ENCODE measurements at regions not wholly inside any gene's neighbourhood (a gene's known extent, or its start where the extent isn't known, plus 50 kb on each side); places are given as distances from the start of the nearest gene placed in this dataset.
"Not testable (repeated sequence)": the region's sequence is repeated elsewhere in the genome, so short reads cannot be mapped to it uniquely, and the experiment has no call there.

GRCh38 chr13:103614761-103615160 lies 548.5 kb upstream of the SLC10A2 start:
- no peak for TF ChIP-seq CTCF (IDR thresholded peaks at IDR 0.05)
- DNase-seq = no peak
- Histone ChIP-seq H3K27ac (no peak overlapping the region), H3K27me3 (no peaks in the 10 kb centered on the region), H3K36me3 (no peaks in the 10 kb centered on the region), H3K4me1 (no peaks in the 10 kb centered on the region), H3K9me3 (no peaks in the 10 kb centered on the region), H3K4me3 (no peak overlapping the region)
- intact Hi-C loops (cut with DNase I; ENCODE audit: low total_unique reads) = no loop called here

GRCh38 chr13:103607995-103608394 lies 541.8 kb upstream of the SLC10A2 start:
- no peak for TF ChIP-seq CTCF (IDR thresholded peaks at IDR 0.05)
- Histone ChIP-seq H3K4me3 (no peak overlapping the region), H3K27ac (no peak overlapping the region), H3K4me1 (no peaks in the 10 kb centered on the region), H3K27me3 (no peaks in the 10 kb centered on the region), H3K9me3 (no peaks in the 10 kb centered on the region), H3K36me3 (no peaks in the 10 kb centered on the region)
- intact Hi-C loops (cut with DNase I; ENCODE audit: low total_unique reads) = no loop called here
- DNase-seq = no peak

- no peak for DNase-seq
- intact Hi-C loops (cut with DNase I; ENCODE audit: low total_unique reads) = no loop called here
- H3K27me3 ChIP-seq = no peaks in the 10 kb centered on the region
- H3K9me3 ChIP-seq = no peaks in the 10 kb centered on the region
- H3K4me3 ChIP-seq = no peak overlapping the region
- no peaks in the 10 kb centered on the region for H3K4me1 ChIP-seq
- no peak overlapping the region for H3K27ac ChIP-seq
- TF ChIP-seq CTCF (IDR thresholded peaks at IDR 0.05) = no peak
- no peaks in the 10 kb centered on the region for H3K36me3 ChIP-seq
These were observed 539.5 kb upstream of the SLC10A2 start for GRCh38 chr13:103605546-103606326.

- H3K4me1 ChIP-seq; H3K27ac ChIP-seq; DNase-seq; H3K36me3 ChIP-seq; H3K4me3 ChIP-seq; H3K27me3 ChIP-seq; intact Hi-C loops (cut with DNase I; ENCODE audit: low total_unique reads); H3K9me3 ChIP-seq: not testable (repeated sequence)
These were observed 533.7 kb upstream of the SLC10A2 start for GRCh38 chr13:103599870-103600269.

- no peaks in the 10 kb centered on the region for H3K27me3 ChIP-seq
- H3K27ac ChIP-seq = no peak overlapping the region
- no peaks in the 10 kb centered on the region for H3K4me1 ChIP-seq
- TF ChIP-seq CTCF (IDR thresholded peaks at IDR 0.05) = no peak
- H3K36me3 ChIP-seq = no peaks in the 10 kb centered on the region
- intact Hi-C loops (cut with DNase I; ENCODE audit: low total_unique reads) = no loop called here
- H3K4me3 ChIP-seq = no peak overlapping the region
- no peaks in the 10 kb centered on the region for H3K9me3 ChIP-seq
- DNase-seq = no peak
These were observed 532.5 kb upstream of the SLC10A2 start for GRCh38 chr13:103598671-103599070.

- Histone ChIP-seq H3K9me3 (peaks cover 0 to 11% (median 0%) of the 10 kb centered on the region in 3 donors), H3K36me3 (no peaks in the 10 kb centered on the region), H3K4me3 (no peak overlapping the region), H3K27me3 (no peaks in the 10 kb centered on the region), H3K4me1 (no peaks in the 10 kb centered on the region), H3K27ac (no peak overlapping the region)
- no peak for TF ChIP-seq CTCF (IDR thresholded peaks at IDR 0.05)
- intact Hi-C loops (cut with DNase I; ENCODE audit: low total_unique reads) = no loop called here
- DNase-seq = no peak
These were observed 507.2 kb upstream of the SLC10A2 start for GRCh38 chr13:103573446-103573845.
